SU-DHL-6 (cell line): ENCODE measurements at regions not wholly inside any gene's neighbourhood (a gene's known extent, or its start where the extent isn't known, plus 50 kb on each side); places are given as distances from the start of the nearest gene placed in this dataset.

ENCODE experiments used
- CTCF ChIP-seq: fragments of 200-600 bp; sonication (generic); IDR thresholded peaks from one replicate; pipeline ENCODE4 v1.5.1; 2017; ENCODE audit warnings: antibody characterized with exemption, mild to moderate bottlenecking, low read length, moderate library complexity; ENCODE audit not compliant: insufficient read depth, poor library complexity, severe bottlenecking
- EZH2phosphoT487 ChIP-seq: fragments of 200-600 bp; sonication (generic), shearing (Covaris generic); conservative IDR thresholded peaks from 2 replicates; pipeline ENCODE4 v1.6.1; 2018; ENCODE audit warnings: mild to moderate bottlenecking, antibody characterized with exemption, low read length, moderate library complexity, mixed read lengths

- TF ChIP-seq EZH2phosphoT487 = no peak
- no peak for TF ChIP-seq CTCF
Measured at GRCh38 chr7:26486153-26486552, 194.5 kb downstream of the SNX10 start.
